OCI-LY1 (cell line): ENCODE measurements at regions not wholly inside any gene's neighbourhood (a gene's known extent, or its start where the extent isn't known, plus 50 kb on each side); places are given as distances from the start of the nearest gene placed in this dataset.

Source experiments
- H2AFZ ChIP-seq: fragments of 200-600 bp; sonication (generic), shearing (Covaris generic); 2 replicates; pipeline ENCODE4 v1.6.0; 2014; ENCODE audit warnings: antibody characterized with exemption, mild to moderate bottlenecking, low read length
- H3F3A ChIP-seq: fragments of 200-600 bp; sonication (generic), shearing (Covaris generic); 2 replicates; pipeline ENCODE4 v1.6.0; 2014; ENCODE audit warnings: mild to moderate bottlenecking, antibody characterized with exemption, low read length, moderate library complexity; ENCODE audit not compliant: insufficient read depth
- H3K27ac ChIP-seq: fragments of 200-600 bp; sonication (generic); 2 replicates; pipeline ENCODE4 v1.5.1; 2014; ENCODE audit warnings: low read length, mixed run types, mild to moderate bottlenecking, low read depth; ENCODE audit not compliant: poor library complexity, severe bottlenecking
- H3K27me3 ChIP-seq: fragments of 200-600 bp; sonication (generic); 2 replicates; pipeline ENCODE4 v1.6.0; 2014; ENCODE audit warnings: antibody characterized with exemption, mild to moderate bottlenecking, low read length, moderate library complexity; ENCODE audit not compliant: insufficient read depth
- H3K36me3 ChIP-seq: fragments of 200-600 bp; sonication (generic); 2 replicates; pipeline ENCODE4 v1.6.1; 2014; ENCODE audit warnings: mild to moderate bottlenecking, antibody characterized with exemption, low read length, moderate library complexity, mixed read lengths; ENCODE audit not compliant: insufficient read depth
- H3K4me1 ChIP-seq: fragments of 200-600 bp; sonication (generic); 2 replicates; pipeline ENCODE4 v1.5.1; 2014; ENCODE audit warnings: mild to moderate bottlenecking, low read length, moderate library complexity; ENCODE audit not compliant: insufficient read depth, severe bottlenecking
- H3K4me2 ChIP-seq: fragments of 200-600 bp; sonication (generic), shearing (Covaris generic); 2 replicates; pipeline ENCODE4 v1.6.1; 2014; ENCODE audit warnings: low read length
- H3K4me3 ChIP-seq: fragments of 200-600 bp; sonication (generic); 2 replicates; pipeline ENCODE4 v1.5.1; 2014; ENCODE audit warnings: low read length, low read depth, mild to moderate bottlenecking, mixed read lengths; ENCODE audit not compliant: poor library complexity, severe bottlenecking
- H3K79me2 ChIP-seq: fragments of 200-600 bp; shearing (Covaris generic); 2 replicates; pipeline ENCODE4 v1.6.1; 2016; ENCODE audit warnings: mixed run types, low read length, mixed read lengths; ENCODE audit not compliant: insufficient read depth
- H3K9ac ChIP-seq: fragments of 200-600 bp; sonication (generic), shearing (Covaris generic); 2 replicates; pipeline ENCODE4 v1.6.1; 2014; ENCODE audit warnings: mild to moderate bottlenecking, low read length, mixed read lengths
- H3K9me2 ChIP-seq: fragments of 200-600 bp; sonication (generic), shearing (Covaris generic); 2 replicates; pipeline ENCODE4 v1.6.1; 2014; ENCODE audit warnings: low read depth, mild to moderate bottlenecking, low read length, mixed read lengths
- H3K9me3 ChIP-seq: fragments of 200-600 bp; shearing (Covaris generic); 2 replicates; pipeline ENCODE4 v1.6.1; 2014; ENCODE audit warnings: low read length, mixed read lengths
- H4K20me1 ChIP-seq: fragments of 200-600 bp; sonication (generic), shearing (Covaris generic); 2 replicates; pipeline ENCODE4 v1.6.0; 2016; ENCODE audit warnings: mild to moderate bottlenecking, low read length; ENCODE audit not compliant: insufficient read depth
- CTCF ChIP-seq: fragments of 200-600 bp; sonication (generic), shearing (Covaris generic); IDR thresholded peaks from 2 replicates; pipeline ENCODE4 v1.5.1; 2017; ENCODE audit warnings: mild to moderate bottlenecking, antibody characterized with exemption, low read length, moderate library complexity, mixed read lengths
- EZH2 ChIP-seq: fragments of 200-600 bp; sonication (generic), shearing (Covaris generic); IDR thresholded peaks from 2 replicates; pipeline ENCODE4 v1.8.0; 2017; ENCODE audit warnings: borderline replicate concordance, mixed run types, mild to moderate bottlenecking, antibody characterized with exemption, low read length, moderate library complexity, mixed read lengths

GRCh38 chr6:163951326-163951725, 536.8 kb downstream of the QKI start:
- H3K4me2 ChIP-seq: no peak overlapping the region
- no peaks in the 10 kb centered on the region for H4K20me1 ChIP-seq
- H3K4me3 ChIP-seq: no peak overlapping the region
- no peaks in the 10 kb centered on the region for H3K36me3 ChIP-seq
- TF ChIP-seq CTCF (no peak), EZH2 (no peak)
- no peaks in the 10 kb centered on the region for H3K79me2 ChIP-seq
- H3K9me3 ChIP-seq: no peaks in the 10 kb centered on the region
- H3K27me3 ChIP-seq: no peaks in the 10 kb centered on the region; the same call in 1 of the 2 replicates
- no peak overlapping the region for H3K27ac ChIP-seq
- no peak overlapping the region for H3K9ac ChIP-seq
- no peak overlapping the region for H2AFZ ChIP-seq
- H3F3A ChIP-seq: no peaks in the 10 kb centered on the region
- H3K9me2 ChIP-seq: no peaks in the 10 kb centered on the region
- H3K4me1 ChIP-seq: peaks cover 12% of the 10 kb centered on the region

GRCh38 chr6:163950159-163950558, 535.6 kb downstream of the QKI start:
- no peaks in the 10 kb centered on the region for H3K79me2 ChIP-seq
- H4K20me1 ChIP-seq: no peaks in the 10 kb centered on the region
- no peaks in the 10 kb centered on the region for H3F3A ChIP-seq
- no peak overlapping the region for H3K4me3 ChIP-seq
- no peak overlapping the region for H3K9ac ChIP-seq
- no peaks in the 10 kb centered on the region for H3K9me3 ChIP-seq
- no peak overlapping the region for H3K27ac ChIP-seq
- no peak overlapping the region for H2AFZ ChIP-seq
- H3K4me1 ChIP-seq: peaks cover 11% of the 10 kb centered on the region
- no peaks in the 10 kb centered on the region for H3K36me3 ChIP-seq
- H3K9me2 ChIP-seq: no peaks in the 10 kb centered on the region
- TF ChIP-seq CTCF: no peak
- no peak for TF ChIP-seq EZH2
- H3K27me3 ChIP-seq: no peaks in the 10 kb centered on the region; the same call in 1 of the 2 replicates
- no peak overlapping the region for H3K4me2 ChIP-seq

- Histone ChIP-seq H3K4me2 (no peak overlapping the region), H3K9ac (no peak overlapping the region), H3K4me3 (no peak overlapping the region), H3K36me3 (no peaks in the 10 kb centered on the region), H4K20me1 (no peaks in the 10 kb centered on the region), H3K9me2 (no peaks in the 10 kb centered on the region), H3F3A (no peaks in the 10 kb centered on the region), H3K9me3 (no peaks in the 10 kb centered on the region), H3K27ac (no peak overlapping the region), H3K27me3 (no peaks in the 10 kb centered on the region; the same call in 1 of the 2 replicates), H3K4me1 (peaks cover 11% of the 10 kb centered on the region), H3K79me2 (no peaks in the 10 kb centered on the region), H2AFZ (no peak overlapping the region)
- TF ChIP-seq EZH2: no peak
- TF ChIP-seq CTCF: no peak
Measured at GRCh38 chr6:163949431-163949830, 534.9 kb downstream of the QKI start.
